SHP77 (cell line): ENCODE measurements at regions not wholly inside any gene's neighbourhood (a gene's known extent, or its start where the extent isn't known, plus 50 kb on each side); places are given as distances from the start of the nearest gene placed in this dataset.
"Not testable (repeated sequence)": the region's sequence is repeated elsewhere in the genome, so short reads cannot be mapped to it uniquely, and the experiment has no call there.

ENCODE experiments used
- DNase-seq, 2 experiments: peaks; one replicate each; lab custom pipeline; 2025; lab: John Stamatoyannopoulos, UW

GRCh38 chrX:22534643-22535042 is 261.9 kb downstream of the CBLL2 start:
- DNase-seq, result no peak

DNA sequence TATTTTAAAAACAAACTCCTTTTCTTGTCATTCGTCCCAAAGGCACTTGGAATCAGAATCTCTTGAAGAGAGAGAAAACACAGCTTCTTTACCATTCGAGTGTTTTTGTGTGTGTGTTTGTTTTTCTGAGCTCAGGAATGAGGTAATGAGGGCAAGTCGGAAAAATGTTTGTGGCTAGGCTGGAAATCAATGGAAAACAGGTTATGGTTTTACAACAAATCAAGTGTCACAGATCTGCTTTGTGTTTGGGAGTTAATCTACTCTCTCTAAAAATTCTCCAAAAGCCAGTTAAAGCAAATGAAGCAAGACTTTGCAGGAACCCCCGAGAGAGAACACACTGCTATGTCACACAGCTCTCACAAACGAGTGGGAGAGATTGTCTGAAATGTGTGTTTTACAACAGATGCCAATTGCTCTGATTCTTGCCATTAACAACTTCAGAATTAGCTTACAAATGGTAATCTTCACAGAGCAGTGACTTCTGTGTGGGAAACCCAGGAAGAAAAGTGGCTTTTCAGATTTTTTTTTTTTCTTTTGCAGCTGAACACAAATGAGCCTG is 264.1 kb downstream of the CBLL2 start:
- DNase-seq, result no peak

GRCh38 chrX:22538580-22538979 is 265.9 kb downstream of the CBLL2 start:
- DNase-seq, result no peak

DNA sequence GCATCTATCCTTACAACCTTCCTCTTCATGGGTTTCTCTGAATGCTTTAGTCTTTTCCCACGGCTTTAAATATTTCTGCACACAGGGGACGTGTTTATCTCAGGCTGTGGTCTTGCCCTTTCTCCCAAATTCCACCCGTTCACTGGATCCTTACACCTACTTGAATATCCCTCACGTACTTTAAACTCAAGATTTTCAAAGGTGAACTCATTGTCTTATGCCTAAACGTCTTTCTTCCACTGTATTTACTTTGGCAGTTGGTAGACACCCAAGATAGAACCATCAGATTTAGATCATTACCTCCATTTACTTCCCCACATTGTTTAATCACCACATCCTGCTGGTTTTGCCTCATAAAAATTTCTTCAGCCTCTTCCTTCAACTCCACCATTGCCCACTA is 269.2 kb downstream of the CBLL2 start:
- no peak for DNase-seq

GRCh38 chrX:22542641-22543040 is 269.9 kb downstream of the CBLL2 start:
- DNase-seq, result no peak

DNA sequence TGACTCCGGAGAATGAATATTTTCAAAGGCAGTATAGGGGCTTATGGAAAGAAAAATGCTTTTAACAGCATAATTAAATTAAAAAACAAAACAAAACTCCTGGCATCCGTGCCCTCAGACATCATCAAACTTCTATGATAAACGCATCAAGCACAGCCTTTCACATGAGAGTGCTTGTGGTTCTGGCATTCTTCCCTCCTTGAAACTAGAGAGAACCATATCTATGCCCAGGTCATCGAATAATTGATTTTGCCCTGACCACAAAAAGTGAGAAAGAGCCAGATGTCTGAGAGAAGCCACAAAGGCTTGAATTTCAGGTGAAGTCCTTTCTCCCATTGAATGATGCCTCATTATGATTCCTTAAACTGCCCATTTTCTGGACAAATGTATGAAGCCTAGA is 286.8 kb downstream of the CBLL2 start:
- no peak for DNase-seq

- no peak for DNase-seq
These were observed 302.6 kb downstream of the CBLL2 start for GRCh38 chrX:22575161-22575845.

GRCh38 chrX:22577181-22577580 is 304.5 kb downstream of the CBLL2 start:
- no peak for DNase-seq

- DNase-seq, result no peak
These were observed 313.1 kb downstream of the CBLL2 start for GRCh38 chrX:22585831-22586230.

- DNase-seq, result no peak
These were observed 317.1 kb downstream of the CBLL2 start for GRCh38 chrX:22589845-22590244.

DNA sequence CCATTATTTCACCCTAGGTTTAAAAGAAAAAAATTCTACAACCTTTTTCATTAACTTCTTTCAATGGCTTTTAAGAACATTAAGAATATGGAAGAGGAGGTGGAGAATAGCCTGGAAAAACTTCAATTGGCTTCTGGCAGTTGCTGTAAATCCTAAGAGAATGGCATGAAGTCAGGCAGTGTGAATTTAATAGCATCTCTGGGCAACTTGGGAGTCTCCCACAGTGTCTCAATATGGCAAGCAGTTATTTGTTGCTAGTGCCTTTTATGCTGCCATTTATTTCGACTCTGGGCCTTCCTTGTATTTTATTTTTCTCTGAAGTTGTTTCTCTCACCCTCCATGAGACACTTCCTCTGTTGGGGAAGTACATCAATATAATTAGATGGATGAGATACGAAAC is 322.1 kb downstream of the CBLL2 start:
- DNase-seq, result no peak

DNA sequence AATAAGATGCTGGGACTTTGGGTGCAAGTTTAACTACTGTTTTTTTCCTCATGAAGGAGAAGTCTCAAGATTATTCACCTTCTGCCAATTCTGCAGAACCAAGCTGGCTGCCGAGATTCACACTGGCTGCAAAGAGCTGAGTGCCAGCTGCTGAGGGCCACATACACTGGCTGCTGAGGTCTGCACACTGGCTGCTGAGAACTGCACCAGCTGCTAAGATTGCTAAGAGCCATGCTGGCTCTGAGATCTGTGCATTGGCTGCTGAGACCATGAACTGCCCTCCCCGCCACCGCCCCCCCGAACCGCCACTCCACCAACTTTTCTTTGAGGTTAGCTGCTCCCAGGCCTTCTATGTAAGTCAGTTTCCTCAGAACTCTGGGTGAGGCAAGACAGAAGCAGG is 330.3 kb downstream of the CBLL2 start:
- DNase-seq, result no peak

DNA sequence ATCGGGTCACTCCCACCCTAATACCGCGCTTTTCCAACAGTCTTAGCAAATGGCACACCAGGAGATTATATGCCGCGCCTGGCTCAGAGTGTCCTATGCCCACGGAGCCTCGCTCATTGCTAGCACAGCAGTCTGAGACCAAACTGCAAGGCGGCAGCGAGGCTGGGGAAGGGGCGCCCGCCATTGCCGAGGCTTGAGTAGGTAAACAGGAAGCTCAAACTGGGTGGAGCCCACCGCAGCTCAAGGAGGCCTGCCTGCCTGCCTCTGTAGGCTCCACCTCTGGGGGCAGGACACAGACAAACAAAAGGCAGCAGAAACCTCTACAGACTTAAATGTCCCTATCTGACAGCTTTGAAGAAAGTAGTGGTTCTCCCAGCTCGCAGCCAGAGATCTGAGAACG is 336.7 kb downstream of the CBLL2 start:
- DNase-seq, result not testable (repeated sequence)

DNA sequence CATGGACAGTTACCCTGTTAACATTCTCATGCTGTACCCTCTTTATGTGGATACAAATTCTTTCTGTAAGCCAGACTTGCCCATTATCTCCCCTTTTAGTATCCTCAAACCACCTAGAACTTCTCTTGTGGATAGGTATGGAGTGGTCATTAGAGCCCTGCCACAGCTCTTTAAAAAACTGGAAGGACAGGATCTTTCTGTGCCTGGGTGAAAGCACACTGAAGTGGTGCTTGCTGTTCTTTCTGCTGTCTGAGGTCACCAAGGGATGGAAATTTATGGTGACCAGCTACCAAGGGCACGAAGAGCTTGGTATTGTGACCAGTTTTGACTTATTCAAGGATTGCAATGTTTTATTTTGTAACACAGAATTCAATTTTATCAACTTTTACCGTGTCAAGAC is 344.2 kb downstream of the CBLL2 start:
- DNase-seq, result no peak

DNA sequence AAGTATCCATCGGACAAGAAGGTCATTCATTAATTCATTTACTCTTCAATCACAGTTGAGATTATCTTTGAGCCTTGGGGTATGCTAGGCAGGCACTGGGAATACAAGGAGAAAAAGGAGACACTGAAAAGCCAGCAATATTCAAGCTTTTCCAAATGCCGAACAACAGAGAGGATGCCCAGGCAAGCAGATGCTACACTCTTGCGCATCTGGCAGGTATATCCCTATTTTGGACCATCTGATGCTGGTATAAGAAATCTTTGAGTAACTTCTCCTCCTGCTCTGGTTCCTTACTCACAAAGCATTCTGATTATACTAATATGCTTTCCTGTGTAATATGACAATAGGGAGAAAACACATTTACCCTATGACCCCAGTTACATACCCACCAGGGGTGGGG is 354.9 kb downstream of the CBLL2 start:
- DNase-seq, result no peak

GRCh38 chrX:22628275-22628674 is 355.6 kb downstream of the CBLL2 start:
- no peak for DNase-seq

- DNase-seq, result no peak
These were observed 356.5 kb downstream of the CBLL2 start for GRCh38 chrX:22629105-22629725.

DNA sequence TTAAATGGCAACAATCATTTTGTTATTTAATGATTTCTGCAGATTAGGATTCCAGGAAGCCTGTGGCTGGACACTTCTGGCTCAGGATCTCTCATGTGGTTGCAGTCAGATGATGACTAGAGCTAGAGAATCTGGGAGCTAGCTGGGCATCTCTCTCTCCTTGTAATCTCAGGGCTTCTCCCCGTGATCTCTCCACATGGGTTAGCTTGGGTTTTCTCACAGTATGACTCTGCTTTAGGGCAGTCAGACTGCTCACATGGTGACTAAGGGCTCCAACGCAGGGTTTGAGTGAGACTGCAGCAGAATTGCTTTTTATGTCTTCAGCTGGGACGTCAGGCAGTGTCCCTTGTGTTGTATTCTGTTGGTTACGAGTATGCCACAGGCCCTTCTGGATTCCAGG is 361.4 kb downstream of the CBLL2 start:
- no peak for DNase-seq

DNA sequence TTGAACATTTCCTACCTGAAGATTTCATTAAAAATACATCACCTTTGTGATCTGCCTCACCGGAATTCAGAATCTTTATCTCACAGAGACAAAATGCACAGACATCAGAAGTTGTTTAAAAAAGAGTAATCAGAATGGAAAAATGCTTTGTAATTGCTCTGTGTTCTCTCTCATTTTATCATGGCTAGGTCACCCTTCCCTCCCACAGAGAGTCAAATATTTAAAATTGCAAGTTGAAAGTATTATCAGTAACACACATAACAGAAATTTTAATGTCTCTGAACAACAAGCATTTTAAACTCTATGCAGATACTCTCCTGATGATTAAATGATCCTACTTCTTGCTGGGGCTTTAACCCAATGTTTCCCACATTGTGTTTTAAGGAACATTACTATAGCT is 362.0 kb downstream of the CBLL2 start:
- no peak for DNase-seq

DNA sequence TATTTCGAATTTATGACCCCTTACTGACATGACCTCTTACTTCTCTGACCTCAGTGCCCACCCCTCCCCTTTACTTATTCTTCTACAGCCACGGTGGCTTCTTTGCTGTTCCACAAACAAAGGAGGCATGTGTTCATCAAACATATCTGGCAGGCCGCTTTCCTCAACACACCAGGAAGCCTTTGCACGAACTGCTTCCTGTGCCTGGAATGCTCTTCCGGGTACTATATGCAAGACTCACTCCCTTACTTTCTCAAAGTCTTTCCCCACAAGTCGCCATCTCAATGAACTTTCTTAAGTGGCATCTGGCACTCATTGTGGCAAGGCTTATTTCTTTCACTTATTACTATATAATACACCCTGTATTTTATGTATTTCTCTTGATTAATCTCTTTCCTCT is 351.5 kb upstream of the DDX53 start:
- DNase-seq, result no peak

DNA sequence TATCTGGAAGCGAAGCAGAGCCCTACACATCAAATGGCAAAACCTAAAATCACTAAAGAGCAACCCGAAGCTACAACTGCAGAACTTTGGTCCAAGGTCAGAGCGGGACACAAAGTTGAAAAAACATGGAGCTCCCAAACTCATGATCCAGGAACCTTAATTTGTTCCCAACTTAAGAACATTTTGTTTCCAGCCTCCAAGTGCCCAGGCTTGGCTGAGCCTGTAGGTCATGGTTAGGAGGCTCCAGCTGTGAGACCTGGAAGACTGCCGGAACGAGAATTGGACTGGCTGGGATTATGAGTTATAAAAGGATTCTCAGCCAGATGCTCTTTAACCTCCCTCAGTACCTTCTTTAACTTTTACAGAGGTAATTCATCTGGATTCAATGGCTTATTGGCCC is 349.1 kb upstream of the DDX53 start:
- DNase-seq, result no peak

DNA sequence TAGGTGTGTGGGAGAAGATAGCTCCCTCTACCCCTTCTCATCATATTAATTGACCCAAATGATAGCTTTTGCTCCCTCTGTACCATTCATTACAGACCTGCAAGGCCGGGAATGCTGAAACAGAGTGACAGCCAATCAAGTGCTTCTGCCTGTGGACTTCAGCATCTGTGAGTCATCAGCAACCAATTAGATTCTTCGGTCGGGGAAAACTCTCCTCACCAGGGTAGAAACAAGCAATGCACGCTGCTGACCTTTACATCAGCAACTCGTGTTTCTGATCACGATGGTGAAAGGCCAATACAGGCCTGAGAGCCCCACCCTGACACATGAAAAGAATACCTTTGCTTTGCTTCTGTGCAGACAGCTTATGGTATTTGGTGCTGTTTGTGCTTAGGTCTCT is 347.2 kb upstream of the DDX53 start:
- DNase-seq, result peak; percentile 27 to 69

- DNase-seq, result no peak
These were observed 339.0 kb upstream of the DDX53 start for GRCh38 chrX:22660756-22661155.

GRCh38 chrX:22662776-22663175 is 337.0 kb upstream of the DDX53 start:
- DNase-seq, result no peak
